HCT116 (cell line): ENCODE measurements at regions not wholly inside any gene's neighbourhood (a gene's known extent, or its start where the extent isn't known, plus 50 kb on each side); places are given as distances from the start of the nearest gene placed in this dataset.

ENCODE experiments used
- ATAC-seq: fragments of 200-7000 bp; cut with Tn5 transposase; 2 replicates; pipeline ENCODE4 v1.9.1; 2020; ENCODE audit warnings: mild to moderate bottlenecking, moderate library complexity
- BruUV-seq: library from RNA; stranded (reverse); fragments of 400-500 nt; replicated peaks from 2 replicates; lab custom pipeline; 2021; lab: Mats Ljungman, UMichigan
- CTCF ChIA-PET: fragments of 300-600 bp; sonication (Branson Sonifier 250); formaldehyde crosslinking; loops from one replicate; lab custom pipeline; 2021; ENCODE audit warnings: antibody characterized with exemption; lab: Charles Lee
- POLR2A ChIA-PET: fragments of 300-600, 350-600 bp; sonication (Branson Sonifier 250); formaldehyde crosslinking; loops from one replicate; lab custom pipeline; 2021; ENCODE audit warnings: antibody characterized with exemption; lab: Charles Lee
- RAD21 ChIA-PET, 2 experiments: fragments of 300-600 bp; sonication (Branson Sonifier 250); formaldehyde crosslinking; loops; one replicate each; lab custom pipeline; 2023; ENCODE audit warnings: low total read pairs in 2 of 2; ENCODE audit not compliant: uncharacterized antibody in 2 of 2, unreplicated experiment in 2 of 2, low non-redundant PET in 1 of 2; lab: Charles Lee
- DNase-seq: peaks from one replicate; pipeline ENCODE4 v3.0.0-alpha.2; 2010; ENCODE audit warnings: low read depth, low spot score
- H2AFZ ChIP-seq: fragments of 200-600 bp; shearing (Covaris generic), sonication (generic); 2 replicates; pipeline ENCODE4 v1.6.1; 2017; ENCODE audit warnings: low read depth, mixed run types, mixed read lengths, antibody characterized with exemption, low read length; ENCODE audit not compliant: poor library complexity, severe bottlenecking
- H3K27ac ChIP-seq: 2 replicates; pipeline ENCODE4 v1.5.1; 2012; ENCODE audit warnings: low read depth, low read length
- H3K27me3 ChIP-seq: fragments of 200-600 bp; sonication (generic); 2 replicates; pipeline ENCODE4 v1.6.1; 2016; ENCODE audit warnings: mixed run types, low read length, mixed read lengths; ENCODE audit not compliant: insufficient read depth
- H3K36me3 ChIP-seq, 2 experiments: fragments of 200-500 bp in 1 of 2; fragments of 200-600 bp in 1 of 2; sonication (Bioruptor generic) in 1 of 2; sonication (generic) in 1 of 2; 2 replicates each; pipeline versions ENCODE4 v1.5.1 to v1.6.1; 2014 to 2016; ENCODE audit warnings: low read length in 2 of 2, inconsistent platforms in 1 of 2, mixed read lengths in 1 of 2, mixed run types in 1 of 2; ENCODE audit not compliant: insufficient read depth in 2 of 2, control insufficient read depth in 1 of 2
- H3K4me1 ChIP-seq, 2 experiments: fragments of 200-600 bp in 1 of 2; sonication (generic) in 1 of 2; 2 replicates each; pipeline versions ENCODE4 v1.5.1 to v1.6.1; 2012 to 2017; ENCODE audit warnings: low read length in 2 of 2, inconsistent platforms in 1 of 2, mild to moderate bottlenecking in 1 of 2, mixed read lengths in 1 of 2, mixed run types in 1 of 2, moderate library complexity in 1 of 2; ENCODE audit not compliant: insufficient read depth in 2 of 2, control insufficient read depth in 1 of 2
- H3K4me2 ChIP-seq: fragments of 200-600 bp; sonication (generic); 2 replicates; pipeline ENCODE4 v1.6.1; 2017; ENCODE audit warnings: mixed run types, low read length, mixed read lengths
- H3K4me3 ChIP-seq, 2 experiments: fragments of 200-600 bp in 1 of 2; sonication (generic) in 1 of 2; replicated peaks in 1 of 2; 2 replicates each; pipeline ENCODE4 v1.5.1; 2011 to 2016; ENCODE audit warnings: low read length in 2 of 2, control low read depth in 1 of 2, low read depth in 1 of 2, mild to moderate bottlenecking in 1 of 2, mixed read lengths in 1 of 2, mixed run types in 1 of 2
- H3K79me2 ChIP-seq: fragments of 200-600 bp; sonication (generic); 2 replicates; pipeline ENCODE4 v1.6.1; 2017; ENCODE audit warnings: mild to moderate bottlenecking, mixed run types, low read length, moderate library complexity, mixed read lengths; ENCODE audit not compliant: insufficient read depth
- H3K9ac ChIP-seq: fragments of 200-600 bp; sonication (generic); 2 replicates; pipeline ENCODE4 v1.6.1; 2016; ENCODE audit warnings: low read length, mixed read lengths
- H3K9me2 ChIP-seq: fragments of 200-600 bp; sonication (generic), shearing (Covaris generic); 2 replicates; pipeline ENCODE4 v1.6.1; 2017; ENCODE audit warnings: mixed run types, mild to moderate bottlenecking, moderate library complexity; ENCODE audit not compliant: insufficient read depth
- H3K9me3 ChIP-seq, 2 experiments: fragments of 200-500 bp in 1 of 2; fragments of 200-600 bp in 1 of 2; sonication (Bioruptor generic) in 1 of 2; sonication (generic) in 1 of 2; 2 replicates each; pipeline ENCODE4 v1.6.1; 2014 to 2017; ENCODE audit warnings: low read length in 2 of 2, mixed read lengths in 2 of 2, inconsistent platforms in 1 of 2, low read depth in 1 of 2, mild to moderate bottlenecking in 1 of 2, mixed run types in 1 of 2, moderate library complexity in 1 of 2; ENCODE audit not compliant: control insufficient read depth in 1 of 2, insufficient read depth in 1 of 2
- H4K20me1 ChIP-seq: fragments of 200-600 bp; sonication (generic), shearing (Covaris generic); 2 replicates; pipeline ENCODE4 v1.6.1; 2017; ENCODE audit warnings: mixed run types, mild to moderate bottlenecking, moderate library complexity; ENCODE audit not compliant: insufficient read depth
- ATF3 ChIP-seq: IDR thresholded peaks from 2 replicates; pipeline ENCODE4 v1.6.1; 2012
- CBX3 ChIP-seq: IDR thresholded peaks from 2 replicates; pipeline ENCODE4 v1.6.1; 2012; ENCODE audit warnings: low read depth
- CTCF ChIP-seq, 3 experiments: fragments of 200-600 bp in 1 of 3; sonication (generic) in 1 of 3; IDR thresholded peaks in 2 of 3; conservative IDR thresholded peaks in 1 of 3; 2 replicates each; pipeline ENCODE4 v1.5.1; 2012 to 2017; ENCODE audit warnings: low read depth in 2 of 3, low read length in 2 of 3, antibody characterized with exemption in 1 of 3, borderline replicate concordance in 1 of 3, control low read depth in 1 of 3, mild to moderate bottlenecking in 1 of 3, mixed read lengths in 1 of 3, mixed run types in 1 of 3, moderate library complexity in 1 of 3; ENCODE audit not compliant: insufficient read depth in 1 of 3
- EGR1 ChIP-seq: IDR thresholded peaks from 2 replicates; pipeline ENCODE4 v1.6.1; 2012; ENCODE audit warnings: low read depth
- ELF1 ChIP-seq: IDR thresholded peaks from 2 replicates; pipeline ENCODE4 v1.6.1; 2012; ENCODE audit warnings: low read depth, borderline replicate concordance
- EZH2 ChIP-seq: fragments of 200-600 bp; sonication (generic); IDR thresholded peaks from 2 replicates; pipeline ENCODE4 v1.6.1; 2017; ENCODE audit warnings: antibody characterized with exemption, mixed run types
- EZH2phosphoT487 ChIP-seq: fragments of 200-600 bp; IDR thresholded peaks from 2 replicates; pipeline ENCODE4 v1.6.1; 2018; ENCODE audit warnings: antibody characterized with exemption, borderline replicate concordance
- FOSL1 ChIP-seq: IDR thresholded peaks from 2 replicates; pipeline ENCODE4 v1.6.1; 2012; ENCODE audit warnings: low read depth
- MAX ChIP-seq: IDR thresholded peaks from 2 replicates; pipeline ENCODE4 v1.6.1; 2012
- POLR2A ChIP-seq: IDR thresholded peaks from 2 replicates; pipeline ENCODE4 v1.7.0; 2011; ENCODE audit warnings: borderline replicate concordance; ENCODE audit not compliant: insufficient read depth, insufficient read length; ENCODE audit errors: extremely low read depth
- POLR2AphosphoS5 ChIP-seq: IDR thresholded peaks from 2 replicates; pipeline ENCODE4 v1.6.1; 2011; ENCODE audit warnings: mild to moderate bottlenecking, low read depth, low read length, moderate library complexity
- SIN3A ChIP-seq: IDR thresholded peaks from 2 replicates; pipeline ENCODE4 v1.6.1; 2012; ENCODE audit warnings: low read depth
- SP1 ChIP-seq: IDR thresholded peaks from 2 replicates; pipeline ENCODE4 v1.6.1; 2012; ENCODE audit warnings: low read depth
- SRF ChIP-seq: IDR thresholded peaks from 2 replicates; pipeline ENCODE4 v1.6.1; 2012; ENCODE audit warnings: low read depth
- TCF7L2 ChIP-seq: IDR thresholded peaks from 2 replicates; pipeline ENCODE4 v1.7.0; 2011; ENCODE audit warnings: borderline replicate concordance, inconsistent platforms; ENCODE audit not compliant: insufficient read depth, insufficient read length; ENCODE audit errors: extremely low read depth
- YY1 ChIP-seq: IDR thresholded peaks from 2 replicates; pipeline ENCODE4 v1.6.1; 2011; ENCODE audit warnings: low read length, low read depth, moderate library complexity, mild to moderate bottlenecking; ENCODE audit not compliant: insufficient replicate concordance; ENCODE audit errors: extremely low read depth
- ZBTB33 ChIP-seq: IDR thresholded peaks from 2 replicates; pipeline ENCODE4 v1.6.1; 2011; ENCODE audit warnings: mild to moderate bottlenecking, low read length, moderate library complexity; ENCODE audit not compliant: insufficient replicate concordance; ENCODE audit errors: extremely low read depth
- intact Hi-C: fragments of 100-400 bp; cut with micrococcal nuclease; formaldehyde crosslinking; loops from 2 replicates; pipeline ENCODE4 v1.10.0; 2022

- Histone ChIP-seq H4K20me1 (no peaks in the 10 kb centered on the region), H3K4me1 (peaks cover 0 to 11% of the 10 kb centered on the region in 2 experiments; a peak in 1 of 4 replicates), H3K9me3 (no peaks in the 10 kb centered on the region), H3K9ac (no peak overlapping the region), H3K79me2 (no peaks in the 10 kb centered on the region), H3K9me2 (no peaks in the 10 kb centered on the region), H3K4me2 (no peak overlapping the region), H3K36me3 (no peaks in the 10 kb centered on the region), H3K27me3 (no peaks in the 10 kb centered on the region), H2AFZ (no peak overlapping the region), H3K4me3 (no peak overlapping the region), H3K27ac (no peak overlapping the region)
- TF ChIP-seq FOSL1 = no peak
- no peak for TF ChIP-seq SP1
- TF ChIP-seq TCF7L2 = no peak
- TF ChIP-seq CTCF (IDR thresholded peaks at IDR 0.05 in 2 of 3, conservative IDR thresholded peaks at IDR 0.05 in 1 of 3; ENCODE audit: borderline replicate concordance in 1 of 3, insufficient read depth in 1 of 3, low read depth in 2 of 3, low read length in 2 of 3) = no peak
- no peak for TF ChIP-seq MAX
- no peak for TF ChIP-seq SRF
- no peak for TF ChIP-seq YY1
- TF ChIP-seq ATF3 = no peak
- TF ChIP-seq SIN3A = no peak
- no peak for TF ChIP-seq EZH2
- no peak for TF ChIP-seq CBX3
- no peak for TF ChIP-seq POLR2A
- no peak for TF ChIP-seq ELF1
- TF ChIP-seq EZH2phosphoT487 = no peak
- no peak for TF ChIP-seq EGR1
- no peak for TF ChIP-seq ZBTB33
- no peak for TF ChIP-seq POLR2AphosphoS5
- no peak for ATAC-seq
- intact Hi-C loops = no loop called here
- no TSS peak for BruUV-seq
- POLR2A ChIA-PET = no interaction called here
- CTCF ChIA-PET = no interaction called here
- no peak for DNase-seq
- RAD21 ChIA-PET = no interaction called here
These were observed 200.2 kb downstream of the KATNAL1 start for GRCh38 chr13:30107121-30107520.
